Gastroesophageal sphincter (tissue), 3 donors: ENCODE measurements at regions not wholly inside any gene's neighbourhood (a gene's known extent, or its start where the extent isn't known, plus 50 kb on each side); places are given as distances from the start of the nearest gene placed in this dataset.

Experiments used
- EP300 ChIP-seq: sonication (generic); formaldehyde crosslinking; IDR thresholded peaks from one replicate; pipeline ENCODE4 v1.6.1; 2017; ENCODE audit warnings: antibody characterized with exemption, mild to moderate bottlenecking
- POLR2A ChIP-seq, 2 donors: fragments of 450-650 bp; IDR thresholded peaks; one replicate each; pipeline ENCODE4 v1.6.1; 2017; ENCODE audit warnings: antibody characterized with exemption in 2 of 2, mild to moderate bottlenecking in 2 of 2, moderate library complexity in 1 of 2
- TF ChIP-seq, protein P1 (sequence below), 4 experiments: fragments of 200-600 bp in 2 of 4; fragments of 450-650 bp in 2 of 4; sonication (generic) in 1 of 4; IDR thresholded peaks; one replicate each; pipeline ENCODE4 v1.5.1; 2017 to 2019; ENCODE audit warnings: antibody characterized with exemption in 4 of 4, mild to moderate bottlenecking in 2 of 4, moderate library complexity in 2 of 4

DNA sequence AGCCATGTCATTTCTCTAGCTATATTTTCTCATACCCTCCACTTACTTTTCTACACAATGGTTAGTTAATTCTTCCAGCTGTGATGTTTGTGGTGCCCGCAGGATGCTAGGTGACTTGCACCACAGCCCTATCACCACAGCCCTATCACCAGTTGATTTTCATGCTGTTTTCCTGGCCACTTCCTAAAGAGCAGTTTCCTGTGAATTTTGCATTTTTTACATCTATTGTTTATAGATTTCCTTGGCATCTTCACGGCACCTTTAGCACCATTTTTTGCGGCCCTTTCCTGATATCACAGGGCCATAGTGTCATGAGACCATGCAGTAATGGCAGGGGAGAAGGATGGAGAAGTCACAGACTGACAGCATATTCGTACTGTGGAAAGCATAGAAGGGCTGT lies 132.9 kb upstream of the PRICKLE2 start:
- TF ChIP-seq, protein P1, sequence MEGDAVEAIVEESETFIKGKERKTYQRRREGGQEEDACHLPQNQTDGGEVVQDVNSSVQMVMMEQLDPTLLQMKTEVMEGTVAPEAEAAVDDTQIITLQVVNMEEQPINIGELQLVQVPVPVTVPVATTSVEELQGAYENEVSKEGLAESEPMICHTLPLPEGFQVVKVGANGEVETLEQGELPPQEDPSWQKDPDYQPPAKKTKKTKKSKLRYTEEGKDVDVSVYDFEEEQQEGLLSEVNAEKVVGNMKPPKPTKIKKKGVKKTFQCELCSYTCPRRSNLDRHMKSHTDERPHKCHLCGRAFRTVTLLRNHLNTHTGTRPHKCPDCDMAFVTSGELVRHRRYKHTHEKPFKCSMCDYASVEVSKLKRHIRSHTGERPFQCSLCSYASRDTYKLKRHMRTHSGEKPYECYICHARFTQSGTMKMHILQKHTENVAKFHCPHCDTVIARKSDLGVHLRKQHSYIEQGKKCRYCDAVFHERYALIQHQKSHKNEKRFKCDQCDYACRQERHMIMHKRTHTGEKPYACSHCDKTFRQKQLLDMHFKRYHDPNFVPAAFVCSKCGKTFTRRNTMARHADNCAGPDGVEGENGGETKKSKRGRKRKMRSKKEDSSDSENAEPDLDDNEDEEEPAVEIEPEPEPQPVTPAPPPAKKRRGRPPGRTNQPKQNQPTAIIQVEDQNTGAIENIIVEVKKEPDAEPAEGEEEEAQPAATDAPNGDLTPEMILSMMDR (IDR thresholded peaks at IDR 0.05) = no peak
- TF ChIP-seq EP300 = no peak
- TF ChIP-seq POLR2A (IDR thresholded peaks at IDR 0.05) = no peak
